Epithelial cell of prostate (primary cell): ENCODE measurements at regions not wholly inside any gene's neighbourhood (a gene's known extent, or its start where the extent isn't known, plus 50 kb on each side); places are given as distances from the start of the nearest gene placed in this dataset.
A peak's percentile ranks its signal among the peaks of the same experiment; 100 is the strongest.

ENCODE experiments used
- DNase-seq: peaks from one replicate; pipeline ENCODE4 v3.0.0-alpha.2; 2011; ENCODE audit warnings: low read depth, low spot score
- H3K27ac ChIP-seq: fragments of 450-650 bp; 2 replicates; pipeline ENCODE4 v1.5.1; 2017; ENCODE audit warnings: mild to moderate bottlenecking

GRCh38 chr6:112690497-112691202 is 343.5 kb downstream of the RFPL4B start:
- peak; percentile 26 for DNase-seq
- peak overlapping the region; percentile 56 for H3K27ac ChIP-seq

- peak overlapping the region; percentile 56 for H3K27ac ChIP-seq
- DNase-seq, result peak; percentile 78
Measured at GRCh38 chr6:112691289-112691688, 344.2 kb downstream of the RFPL4B start.

- no peak overlapping the region for H3K27ac ChIP-seq
- DNase-seq, result no peak
Measured at GRCh38 chr6:112695001-112695400, 347.9 kb downstream of the RFPL4B start.

GRCh38 chr6:112697265-112697664 is 350.1 kb downstream of the RFPL4B start:
- DNase-seq, result no peak
- no peak overlapping the region for H3K27ac ChIP-seq

GRCh38 chr6:112701201-112701600 is 354.1 kb downstream of the RFPL4B start:
- H3K27ac ChIP-seq, result no peak overlapping the region

GRCh38 chr6:112710710-112711109 is 363.6 kb downstream of the RFPL4B start:
- DNase-seq, result peak; percentile 6
- no peak overlapping the region for H3K27ac ChIP-seq

More at GRCh38 chr6:112701201-112701600, 354.1 kb downstream of the RFPL4B start:
- no peak for DNase-seq

- H3K27ac ChIP-seq, result no peak overlapping the region
- DNase-seq, result no peak
Measured at GRCh38 chr6:112713402-112713801, 366.3 kb downstream of the RFPL4B start.

GRCh38 chr6:112717401-112717800 is 370.3 kb downstream of the RFPL4B start:
- no peak overlapping the region for H3K27ac ChIP-seq
- DNase-seq, result no peak

GRCh38 chr6:112717856-112718255 is 370.7 kb downstream of the RFPL4B start:
- H3K27ac ChIP-seq, result no peak overlapping the region
- no peak for DNase-seq

GRCh38 chr6:112725541-112726085 is 378.5 kb downstream of the RFPL4B start:
- no peak for DNase-seq
- no peak overlapping the region for H3K27ac ChIP-seq

- DNase-seq, result no peak
- H3K27ac ChIP-seq, result no peak overlapping the region
Measured at GRCh38 chr6:112735129-112735528, 388.0 kb downstream of the RFPL4B start.

- DNase-seq, result no peak
- H3K27ac ChIP-seq, result no peak overlapping the region
Measured at GRCh38 chr6:112739766-112740165, 392.6 kb downstream of the RFPL4B start.

- H3K27ac ChIP-seq, result no peak overlapping the region
- no peak for DNase-seq
Measured at GRCh38 chr6:112743323-112743722, 396.2 kb downstream of the RFPL4B start.

- DNase-seq, result no peak
- H3K27ac ChIP-seq, result no peak overlapping the region
Measured at GRCh38 chr6:112744827-112745226, 397.7 kb downstream of the RFPL4B start.

GRCh38 chr6:112745765-112746164 is 398.6 kb downstream of the RFPL4B start:
- no peak overlapping the region for H3K27ac ChIP-seq
- DNase-seq, result no peak

- no peak for DNase-seq
- H3K27ac ChIP-seq, result no peak overlapping the region
Measured at GRCh38 chr6:112749673-112750072, 402.5 kb downstream of the RFPL4B start.

- no peak for DNase-seq
- H3K27ac ChIP-seq, result no peak overlapping the region
Measured at GRCh38 chr6:112752305-112752704, 405.2 kb downstream of the RFPL4B start.

- no peak overlapping the region for H3K27ac ChIP-seq
- DNase-seq, result no peak
Measured at GRCh38 chr6:112752791-112753190, 405.7 kb downstream of the RFPL4B start.

- DNase-seq, result no peak
- no peak overlapping the region for H3K27ac ChIP-seq
Measured at GRCh38 chr6:112760831-112761230, 413.7 kb downstream of the RFPL4B start.

GRCh38 chr6:112761740-112762139 is 414.6 kb downstream of the RFPL4B start:
- no peak for DNase-seq
- H3K27ac ChIP-seq, result no peak overlapping the region

GRCh38 chr6:112764377-112764776 is 417.2 kb downstream of the RFPL4B start:
- H3K27ac ChIP-seq, result no peak overlapping the region
- DNase-seq, result no peak

- no peak for DNase-seq
- H3K27ac ChIP-seq, result no peak overlapping the region
Measured at GRCh38 chr6:112770308-112770707, 423.2 kb downstream of the RFPL4B start.
